ENCODE measurements at regions not wholly inside any gene's neighbourhood (a gene's known extent, or its start where the extent isn't known, plus 50 kb on each side); places are given as distances from the start of the nearest gene placed in this dataset.
"Not testable (repeated sequence)": the region's sequence is repeated elsewhere in the genome, so short reads cannot be mapped to it uniquely, and the experiment has no call there.

DNA sequence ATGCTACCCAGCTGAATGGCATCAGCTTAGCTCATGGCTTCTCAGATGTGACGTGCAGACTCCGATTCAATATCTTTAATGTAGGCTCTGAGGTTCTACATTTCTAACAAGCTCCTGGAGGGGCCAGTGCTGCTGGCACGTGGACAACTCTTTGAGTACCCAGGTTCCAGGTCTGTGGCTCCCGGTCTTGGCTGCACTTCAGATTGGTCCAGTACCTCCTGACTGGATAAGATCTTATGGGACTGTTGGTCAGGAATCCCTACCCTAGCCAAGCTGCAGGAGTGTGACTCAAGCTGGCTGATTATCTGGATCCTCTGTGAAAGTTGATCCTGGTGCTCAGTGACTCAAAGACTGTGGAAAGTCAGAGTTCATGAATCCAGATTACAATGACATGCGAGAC lies 222.1 kb downstream of the ANKRD30B start:
- Histone ChIP-seq H3K27me3 (replicated peaks; ENCODE audit: insufficient read depth) (no peaks in the 10 kb centered on the region), H3K4me1 (ENCODE audit: control insufficient read depth in 1 of 2, low read depth in 2 of 2) (peaks cover 0 to 17% of the 10 kb centered on the region in 2 donors), H3K36me3 (no peaks in the 10 kb centered on the region), H3K4me3 (no peak overlapping the region), H3K9me3 (no peaks in the 10 kb centered on the region), H3K27ac (no peak overlapping the region)
- DNase-seq (ENCODE audit: low spot score) (no peak), ATAC-seq (ENCODE audit: insufficient number of reproducible peaks, low FRiP score, low read depth) (no peak)
- TF ChIP-seq CTCF (IDR thresholded peaks at IDR 0.05), result no peak

GRCh38 chr18:14971461-14972185 lies 223.7 kb downstream of the ANKRD30B start:
- no peak overlapping the region for H3K4me3 ChIP-seq
- H3K27me3 ChIP-seq (replicated peaks; ENCODE audit: insufficient read depth), result no peaks in the 10 kb centered on the region
- no peak for TF ChIP-seq CTCF (IDR thresholded peaks at IDR 0.05)
- H3K27ac ChIP-seq, result no peak overlapping the region
- no peaks in the 10 kb centered on the region for H3K9me3 ChIP-seq
- peaks cover 0 to 17% of the 10 kb centered on the region in 2 donors for H3K4me1 ChIP-seq (ENCODE audit: control insufficient read depth in 1 of 2, low read depth in 2 of 2)
- no peaks in the 10 kb centered on the region for H3K36me3 ChIP-seq
- ATAC-seq (ENCODE audit: insufficient number of reproducible peaks, low FRiP score, low read depth), result peak; percentile 41
- no peak for DNase-seq (ENCODE audit: low spot score)

DNA sequence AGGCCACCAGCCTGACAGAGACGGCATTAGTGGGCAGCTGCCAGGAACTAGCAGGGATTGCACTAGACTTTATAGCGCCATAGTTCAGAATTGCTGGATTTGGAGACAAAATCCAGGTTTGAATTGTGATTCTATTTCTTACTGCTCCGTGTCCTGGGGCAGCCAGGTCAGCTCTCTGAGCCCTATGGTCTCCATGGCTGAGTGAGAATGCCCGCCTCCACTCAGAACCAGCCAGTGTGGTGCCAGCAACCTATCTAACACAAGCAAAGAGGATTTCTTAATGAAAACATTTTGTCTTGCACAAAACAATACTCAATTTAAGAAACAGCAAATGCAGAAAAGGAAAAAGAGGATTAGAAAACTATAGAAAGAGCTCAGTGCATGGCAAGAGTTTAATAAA lies 225.4 kb downstream of the ANKRD30B start:
- not testable (repeated sequence) for H3K9me3 ChIP-seq; DNase-seq (ENCODE audit: low spot score); ATAC-seq (ENCODE audit: insufficient number of reproducible peaks, low FRiP score, low read depth)

GRCh38 chr18:14974088-14974487 lies 226.1 kb downstream of the ANKRD30B start:
- H3K4me1 ChIP-seq (ENCODE audit: control insufficient read depth in 1 of 2, low read depth in 2 of 2), result peaks cover 0 to 17% of the 10 kb centered on the region in 2 donors
- no peaks in the 10 kb centered on the region for H3K36me3 ChIP-seq
- no peaks in the 10 kb centered on the region for H3K27me3 ChIP-seq (replicated peaks; ENCODE audit: insufficient read depth)
- no peak for TF ChIP-seq CTCF (IDR thresholded peaks at IDR 0.05)
- H3K27ac ChIP-seq, result no peak overlapping the region
- DNase-seq (ENCODE audit: low spot score) (no peak), ATAC-seq (ENCODE audit: insufficient number of reproducible peaks, low FRiP score, low read depth) (no peak)
- H3K4me3 ChIP-seq, result no peak overlapping the region
- no peaks in the 10 kb centered on the region for H3K9me3 ChIP-seq

More for the DNA sequence above, 225.4 kb downstream of the ANKRD30B start:
- H3K27ac ChIP-seq; H3K36me3 ChIP-seq; H3K27me3 ChIP-seq (replicated peaks; ENCODE audit: insufficient read depth); H3K4me3 ChIP-seq: not testable (repeated sequence)
- peaks cover 0 to 17% of the 10 kb centered on the region in 2 donors for H3K4me1 ChIP-seq (ENCODE audit: control insufficient read depth in 1 of 2, low read depth in 2 of 2)

DNA sequence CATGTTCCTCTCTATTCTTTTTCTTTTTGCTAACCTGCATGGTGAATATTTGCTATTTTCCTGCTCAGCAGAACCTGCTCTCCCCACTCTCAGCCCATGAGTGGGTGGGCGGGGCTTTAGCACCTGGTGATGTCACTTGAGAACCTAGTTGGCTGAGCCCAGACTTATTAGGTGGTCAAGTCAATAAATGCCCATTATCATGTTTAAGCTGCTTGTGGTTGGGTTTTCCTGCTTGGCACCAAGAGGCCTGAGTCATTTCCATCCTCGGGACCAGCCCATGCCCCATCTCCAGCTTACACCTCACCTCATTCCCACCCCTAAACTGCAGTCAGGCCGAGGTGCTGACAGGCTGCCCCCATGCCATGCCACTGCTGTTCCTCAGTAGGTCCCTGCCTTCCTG lies 226.6 kb downstream of the ANKRD30B start:
- Histone ChIP-seq H3K4me1 (ENCODE audit: control insufficient read depth in 1 of 2, low read depth in 2 of 2) (peaks cover 0 to 17% of the 10 kb centered on the region in 2 donors), H3K4me3 (no peak overlapping the region), H3K36me3 (no peaks in the 10 kb centered on the region), H3K27me3 (replicated peaks; ENCODE audit: insufficient read depth) (no peaks in the 10 kb centered on the region), H3K27ac (no peak overlapping the region), H3K9me3 (no peaks in the 10 kb centered on the region)
- TF ChIP-seq CTCF (IDR thresholded peaks at IDR 0.05), result no peak
- DNase-seq (ENCODE audit: low spot score) (no peak), ATAC-seq (ENCODE audit: insufficient number of reproducible peaks, low FRiP score, low read depth) (no peak)

DNA sequence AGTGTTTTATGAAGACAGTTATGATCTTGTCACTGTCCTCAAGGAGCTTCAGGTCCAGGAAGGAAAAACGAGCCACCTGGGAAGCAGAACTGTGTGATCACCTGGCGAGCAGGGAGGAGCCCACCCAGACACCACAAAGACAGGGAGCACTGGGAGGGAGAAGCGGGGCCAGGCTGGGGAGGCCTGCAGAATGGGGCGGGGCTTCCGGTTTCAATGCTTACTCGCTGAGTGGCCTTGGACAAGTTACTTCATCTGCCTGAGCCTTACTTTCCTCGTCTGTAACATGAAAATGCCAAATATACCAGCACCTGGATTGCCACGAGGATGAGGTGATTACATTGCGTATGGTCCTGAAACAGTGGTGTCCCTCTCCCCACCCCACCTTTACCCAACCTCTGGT lies 227.5 kb downstream of the ANKRD30B start:
- Histone ChIP-seq H3K36me3 (no peaks in the 10 kb centered on the region), H3K27me3 (replicated peaks; ENCODE audit: insufficient read depth) (no peaks in the 10 kb centered on the region), H3K4me3 (no peak overlapping the region), H3K27ac (no peak overlapping the region), H3K9me3 (no peaks in the 10 kb centered on the region), H3K4me1 (ENCODE audit: control insufficient read depth in 1 of 2, low read depth in 2 of 2) (peaks cover 0 to 17% of the 10 kb centered on the region in 2 donors)
- ATAC-seq (ENCODE audit: insufficient number of reproducible peaks, low FRiP score, low read depth) (no peak), DNase-seq (ENCODE audit: low spot score) (no peak)
- TF ChIP-seq CTCF (IDR thresholded peaks at IDR 0.05), result no peak

Measured in thoracic aorta (tissue), 2 donors.